GM23248 (cell line): ENCODE measurements at regions not wholly inside any gene's neighbourhood (a gene's known extent, or its start where the extent isn't known, plus 50 kb on each side); places are given as distances from the start of the nearest gene placed in this dataset.

Source experiments
- EZH2 ChIP-seq: fragments of 200-600 bp; sonication (generic); IDR thresholded peaks from 2 replicates; pipeline ENCODE4 v1.6.1; 2018; ENCODE audit warnings: antibody characterized with exemption, mild to moderate bottlenecking; ENCODE audit not compliant: insufficient read depth, poor library complexity, severe bottlenecking
- EZH2phosphoT487 ChIP-seq: fragments of 200-600 bp; sonication (generic); IDR thresholded peaks from 2 replicates; pipeline ENCODE4 v1.6.1; 2018; ENCODE audit warnings: antibody characterized with exemption, moderate library complexity, mild to moderate bottlenecking, low read depth; ENCODE audit not compliant: insufficient read depth

DNA sequence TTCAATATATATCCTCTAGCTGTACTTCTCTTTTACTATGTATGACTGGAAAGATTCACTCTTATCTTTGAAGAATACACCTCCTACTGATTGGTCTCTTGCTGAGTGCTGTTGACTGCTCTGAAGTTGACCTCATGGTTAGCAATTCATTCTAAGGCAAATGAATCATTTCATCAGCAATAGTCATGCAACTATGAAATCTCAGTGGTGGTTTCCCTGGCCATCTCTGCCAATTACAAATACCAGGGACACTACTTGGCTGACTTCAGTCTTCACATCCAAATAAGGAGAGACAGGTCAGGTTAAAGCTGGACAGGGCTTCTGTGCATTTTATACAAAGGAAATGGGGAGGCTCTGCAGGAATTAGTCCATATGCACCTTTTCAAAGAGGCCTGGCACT lies 333.5 kb upstream of the ACTBL2 start:
- peak; percentile 79; the same call in 1 of the 2 replicates for TF ChIP-seq EZH2phosphoT487
- TF ChIP-seq EZH2, result no peak
